ENCODE measurements at regions not wholly inside any gene's neighbourhood (a gene's known extent, or its start where the extent isn't known, plus 50 kb on each side); places are given as distances from the start of the nearest gene placed in this dataset.
"Not testable (repeated sequence)": the region's sequence is repeated elsewhere in the genome, so short reads cannot be mapped to it uniquely, and the experiment has no call there.

DNA sequence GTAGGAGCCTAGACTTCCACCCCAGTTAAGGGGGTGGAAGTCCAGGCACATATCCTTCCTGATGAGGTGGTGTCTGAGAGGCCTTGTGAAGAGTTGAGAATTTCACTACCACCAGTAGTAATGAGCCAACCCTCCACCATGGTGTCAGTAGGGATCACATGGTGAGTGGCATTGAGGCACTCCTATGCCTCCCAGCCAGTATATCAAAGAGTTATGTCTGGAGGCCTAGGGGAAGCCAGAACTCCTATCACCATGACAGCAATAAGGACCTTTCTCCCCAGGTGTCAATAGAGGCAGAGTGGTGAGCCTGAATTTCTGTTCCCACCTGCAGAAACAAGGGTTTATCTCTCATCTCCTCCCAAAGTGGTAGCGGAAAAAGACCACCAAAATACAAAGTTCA is 106.6 kb upstream of the ADTRP start:
- no peak for DNase-seq

DNA sequence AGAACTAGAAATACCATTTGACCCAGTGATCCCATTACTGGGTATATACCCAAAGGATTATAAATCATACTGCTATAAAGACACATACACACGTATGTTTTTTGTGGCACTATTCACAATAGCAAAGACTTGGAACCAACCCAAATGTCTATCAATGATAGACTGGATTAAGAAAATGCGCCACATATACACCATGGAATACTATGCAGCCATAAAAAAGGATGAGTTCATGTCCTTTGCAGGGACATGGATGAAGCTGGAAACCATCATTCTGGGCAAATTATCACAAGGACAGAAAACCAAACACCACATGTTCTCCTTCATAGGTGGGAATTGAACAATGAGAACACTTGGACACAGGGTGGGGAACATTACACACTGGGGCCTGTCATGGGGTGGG is 104.9 kb upstream of the ADTRP start:
- not testable (repeated sequence) for DNase-seq

DNA sequence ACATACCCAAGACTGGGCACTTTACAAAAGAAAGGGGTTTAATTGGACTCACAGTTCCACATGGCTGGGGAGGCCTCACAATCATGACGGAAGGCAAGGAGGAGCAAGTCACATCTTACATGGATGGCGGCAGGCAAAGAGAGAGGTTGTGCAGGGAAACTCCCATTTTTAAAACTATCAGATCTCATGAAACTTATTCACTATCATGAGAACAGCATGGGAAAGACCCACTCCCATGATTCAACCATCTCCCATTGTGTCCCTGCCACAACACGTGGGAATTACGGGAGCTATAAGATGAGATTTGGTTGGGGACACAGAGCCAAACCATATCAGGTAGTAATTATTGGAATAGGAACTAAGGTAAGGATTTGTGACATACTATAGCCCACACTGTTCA is 101.6 kb upstream of the ADTRP start:
- DNase-seq = not testable (repeated sequence)

DNA sequence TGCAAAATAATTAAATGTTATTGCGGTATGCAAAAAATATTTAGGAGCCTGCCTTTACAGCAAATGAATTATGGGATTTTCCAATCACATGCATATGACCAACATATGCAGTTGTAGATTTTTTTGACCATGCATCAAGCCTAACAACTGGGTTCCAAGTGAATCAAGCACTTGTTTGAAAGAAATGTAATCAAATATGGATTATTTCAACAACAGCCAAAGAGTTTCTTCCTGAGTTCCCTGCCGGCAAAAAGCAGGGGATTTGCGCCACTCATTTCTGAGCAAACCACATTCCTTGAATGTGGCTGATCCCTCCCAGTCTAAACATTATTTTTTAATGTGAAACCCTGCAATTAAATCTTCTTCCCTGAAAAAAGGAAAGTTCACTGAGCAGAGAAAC is 100.1 kb upstream of the ADTRP start:
- no peak for DNase-seq

DNA sequence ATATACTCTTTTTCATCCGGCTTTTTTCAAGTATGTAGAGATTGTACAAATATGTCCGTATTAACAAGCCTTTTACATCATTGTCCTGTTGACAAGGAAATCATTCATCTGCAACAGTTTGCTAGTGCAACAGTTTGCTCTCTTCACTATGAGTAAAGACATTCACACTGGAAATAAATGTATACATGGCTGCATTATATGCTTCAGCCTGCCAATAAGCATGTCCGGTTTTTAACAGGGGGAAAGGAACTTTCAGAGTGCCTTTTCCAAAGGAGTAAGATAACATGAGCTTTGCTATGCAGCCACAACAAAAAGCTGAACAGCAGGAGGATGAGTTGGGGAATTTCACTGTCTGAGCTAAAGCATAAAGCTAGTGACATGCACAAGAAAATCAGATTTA is 99.4 kb upstream of the ADTRP start:
- DNase-seq = no peak

DNA sequence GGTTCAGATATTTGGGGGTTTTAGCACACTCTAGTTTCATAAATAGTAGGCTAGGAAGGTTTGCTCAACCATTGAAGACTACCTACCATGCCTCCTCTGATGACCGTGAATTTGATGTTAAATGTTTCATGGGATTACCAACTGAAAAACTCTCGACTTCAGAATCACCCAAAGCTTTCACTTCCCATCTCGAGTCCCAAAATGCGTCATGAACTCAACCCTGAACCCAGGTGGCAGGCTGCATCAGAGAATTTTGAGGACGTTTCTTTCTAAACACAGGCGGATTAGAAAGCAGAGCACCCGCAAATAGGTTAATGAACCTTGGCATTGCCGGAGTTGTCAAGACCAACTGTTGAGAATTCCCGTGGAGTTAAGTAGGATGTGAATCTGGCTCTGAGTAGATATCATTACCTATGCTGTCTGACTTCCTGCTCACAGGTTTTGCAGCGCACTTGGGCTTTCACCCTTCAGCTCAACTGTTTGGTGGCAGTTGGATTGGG is 98.4 kb upstream of the ADTRP start:
- no peak for DNase-seq

DNA sequence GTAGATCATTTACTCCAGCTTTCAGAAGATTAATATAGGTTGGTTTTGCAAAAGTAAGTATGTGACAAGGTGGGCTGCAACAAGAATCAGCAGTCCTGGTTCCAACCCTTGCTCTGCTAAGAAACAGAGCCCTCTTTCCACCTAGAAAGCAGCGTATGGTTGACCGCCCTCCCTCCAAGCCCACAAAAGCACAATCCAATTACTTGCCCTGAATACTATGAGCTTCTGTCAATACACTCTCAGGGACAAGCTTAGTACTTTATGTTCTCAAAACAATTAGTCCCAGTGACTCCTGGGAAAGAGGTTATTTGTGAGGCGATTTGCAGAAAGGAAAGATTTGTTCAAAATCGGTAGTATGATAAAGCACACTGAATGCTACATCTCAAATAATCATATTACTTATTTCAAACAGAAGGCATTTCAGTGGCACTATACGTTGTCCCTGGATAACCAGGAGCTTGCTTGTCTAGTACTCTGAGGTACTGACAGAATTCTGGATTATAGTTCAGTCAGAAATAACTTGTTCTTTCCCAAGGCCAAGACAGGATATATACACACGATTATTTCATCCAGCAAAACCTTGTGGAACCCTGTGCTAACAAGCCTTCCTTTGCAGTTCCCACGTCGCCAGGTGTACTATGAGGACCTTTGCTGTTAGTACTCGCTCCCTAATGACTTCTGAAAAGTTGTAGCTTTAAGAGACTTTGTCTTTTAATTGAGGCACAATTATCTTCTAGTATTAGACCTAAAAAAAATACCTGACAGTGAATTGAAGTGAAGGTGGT is 96.9 kb upstream of the ADTRP start:
- DNase-seq = no peak

DNA sequence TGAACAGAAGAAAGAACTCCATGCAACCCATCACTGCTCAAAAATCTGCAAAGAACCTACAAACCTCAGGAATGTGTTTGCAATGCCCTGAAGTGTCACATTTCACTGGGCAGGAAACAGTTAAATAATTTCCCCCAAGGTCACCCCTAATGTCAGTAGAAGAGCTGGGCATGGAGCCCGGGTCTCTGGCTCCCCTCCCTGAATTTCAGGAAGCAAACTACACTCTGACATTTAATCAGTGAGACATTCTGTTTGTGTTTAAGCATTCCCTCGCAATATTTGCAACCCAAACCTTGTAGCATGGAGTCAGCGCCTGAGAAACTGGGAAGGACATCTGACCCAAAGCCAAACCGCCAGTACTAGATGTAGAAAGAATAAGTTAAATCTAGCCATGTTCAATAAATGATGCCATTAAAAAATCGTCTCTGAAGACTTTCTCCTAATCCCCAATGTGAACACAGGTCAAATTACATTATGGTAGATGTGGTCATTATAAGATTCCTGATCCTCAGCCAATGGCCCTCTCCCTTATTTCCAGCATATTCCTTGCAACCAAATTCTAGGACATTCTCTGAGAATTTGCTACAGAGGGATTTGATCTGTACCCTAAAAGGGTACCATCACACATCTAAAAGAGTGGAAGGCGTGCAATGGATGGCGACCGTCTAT is 91.2 kb upstream of the ADTRP start:
- no peak for DNase-seq

DNA sequence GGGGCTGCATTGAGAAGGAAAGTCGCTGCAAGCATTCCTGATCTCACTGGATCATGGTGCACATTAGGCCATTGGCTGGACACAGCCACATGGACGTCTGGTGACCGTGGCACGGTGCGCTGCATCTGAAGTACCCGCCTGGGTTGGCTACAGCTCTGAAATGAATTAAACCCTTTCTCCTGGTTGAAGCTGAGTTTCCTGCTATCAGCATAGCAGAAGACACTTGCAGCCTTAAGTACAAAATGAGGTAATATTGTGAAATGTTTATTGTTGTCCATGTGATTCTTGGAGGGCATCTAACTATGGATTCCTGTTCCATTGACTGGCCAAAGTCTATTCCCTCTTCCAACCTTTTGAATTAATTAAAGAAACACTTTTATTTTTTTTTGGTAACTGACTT is 89.8 kb upstream of the ADTRP start:
- DNase-seq = no peak

DNA sequence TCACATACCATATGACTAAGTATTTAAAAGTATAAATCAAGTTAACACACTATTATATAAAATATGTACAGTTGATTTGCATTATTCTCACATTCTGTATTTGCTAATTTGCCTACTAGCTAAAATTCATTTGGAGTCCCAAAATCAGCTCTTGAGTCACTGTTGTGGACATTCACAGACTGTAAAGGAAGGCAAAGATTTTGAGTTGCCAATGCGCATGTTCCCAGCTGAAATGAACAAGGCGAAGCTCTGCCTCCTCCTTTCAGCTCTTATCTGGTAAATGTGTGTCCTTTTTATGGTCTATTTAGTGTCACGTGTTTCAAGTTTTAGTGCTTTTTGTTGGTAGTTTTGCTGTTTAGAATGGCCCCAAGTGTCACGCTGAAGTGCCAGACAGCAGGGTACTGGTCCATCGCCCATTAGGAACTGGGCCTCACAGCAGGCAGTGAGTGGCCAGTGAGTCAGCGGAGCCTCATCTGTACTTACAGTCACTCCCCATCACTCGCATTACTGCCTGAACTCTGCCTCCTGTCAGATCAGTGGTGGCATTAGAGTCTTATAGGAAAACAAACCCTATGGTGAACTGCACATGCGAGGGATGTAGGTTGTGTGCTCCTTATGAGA is 87.2 kb upstream of the ADTRP start:
- DNase-seq = no peak

DNA sequence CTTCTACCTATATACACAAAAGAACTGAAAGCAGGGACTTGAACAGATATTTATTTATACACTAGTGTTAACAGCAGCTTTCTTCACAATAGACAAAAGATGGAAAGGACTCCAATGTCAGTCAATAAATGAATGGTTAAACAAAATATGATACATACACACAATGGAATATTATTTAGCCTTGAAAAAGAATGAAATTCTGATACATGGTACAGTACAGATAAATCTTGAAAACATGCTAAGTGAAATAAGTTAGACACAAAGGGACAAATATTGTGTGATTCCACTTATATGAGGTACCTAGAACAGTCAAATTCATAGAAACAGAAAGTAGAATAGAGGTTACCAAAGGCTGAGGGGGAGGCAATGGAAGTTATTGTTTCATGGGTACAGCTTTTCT is 79.8 kb upstream of the ADTRP start:
- no peak for DNase-seq

DNA sequence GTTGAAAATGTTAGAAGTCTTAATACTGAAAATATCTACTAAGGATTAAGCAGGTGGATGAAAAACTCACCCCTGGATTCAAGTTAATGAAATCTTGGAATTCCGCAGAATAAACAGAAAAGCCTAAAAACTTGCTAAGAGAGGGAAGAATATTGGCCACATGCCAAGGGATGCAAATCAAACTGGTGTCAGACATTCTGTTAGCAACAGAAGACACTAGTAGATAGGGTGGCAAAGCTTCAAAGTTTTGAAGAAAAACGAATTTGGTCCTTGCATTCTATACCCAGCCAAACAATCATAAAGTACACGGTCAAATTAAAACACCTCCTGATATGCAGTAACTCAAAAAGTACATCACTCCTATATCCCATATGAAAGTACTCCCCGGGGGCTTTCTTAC is 77.1 kb upstream of the ADTRP start:
- no peak for DNase-seq

DNA sequence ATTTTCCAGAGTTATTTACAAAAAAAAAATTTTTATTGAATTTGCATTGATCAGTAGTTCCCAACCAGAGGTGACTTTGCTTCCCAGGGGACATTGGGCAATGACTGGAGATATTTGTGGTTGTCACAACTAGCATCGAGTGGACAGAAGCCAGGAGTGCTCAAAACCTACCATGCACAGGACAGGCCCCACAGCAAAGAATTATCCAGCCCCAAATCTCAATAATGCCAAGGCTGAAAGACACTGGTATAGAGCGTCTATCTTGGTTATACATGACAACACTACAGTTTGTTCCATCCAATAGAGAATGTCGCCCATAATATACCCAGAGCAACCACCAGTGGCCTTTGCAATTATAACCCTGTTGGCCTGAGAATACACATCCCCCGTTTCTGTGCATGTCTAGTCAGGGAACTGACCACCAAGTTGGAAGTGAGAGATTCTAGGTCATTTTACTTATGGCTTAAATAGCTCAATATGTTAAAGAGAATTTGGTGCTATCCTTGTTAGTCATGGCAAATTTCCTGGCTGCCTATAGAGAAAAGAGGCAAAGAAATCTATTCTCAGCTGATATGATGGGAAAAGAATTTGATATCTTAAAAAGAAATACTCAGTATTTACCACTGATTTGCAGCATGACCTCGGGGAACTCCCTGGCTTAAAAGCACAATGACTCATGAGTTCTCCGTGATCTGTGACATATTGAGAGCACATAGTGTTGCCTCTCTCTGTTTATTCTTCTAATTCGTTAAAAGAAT is 76.0 kb upstream of the ADTRP start:
- DNase-seq = no peak

DNA sequence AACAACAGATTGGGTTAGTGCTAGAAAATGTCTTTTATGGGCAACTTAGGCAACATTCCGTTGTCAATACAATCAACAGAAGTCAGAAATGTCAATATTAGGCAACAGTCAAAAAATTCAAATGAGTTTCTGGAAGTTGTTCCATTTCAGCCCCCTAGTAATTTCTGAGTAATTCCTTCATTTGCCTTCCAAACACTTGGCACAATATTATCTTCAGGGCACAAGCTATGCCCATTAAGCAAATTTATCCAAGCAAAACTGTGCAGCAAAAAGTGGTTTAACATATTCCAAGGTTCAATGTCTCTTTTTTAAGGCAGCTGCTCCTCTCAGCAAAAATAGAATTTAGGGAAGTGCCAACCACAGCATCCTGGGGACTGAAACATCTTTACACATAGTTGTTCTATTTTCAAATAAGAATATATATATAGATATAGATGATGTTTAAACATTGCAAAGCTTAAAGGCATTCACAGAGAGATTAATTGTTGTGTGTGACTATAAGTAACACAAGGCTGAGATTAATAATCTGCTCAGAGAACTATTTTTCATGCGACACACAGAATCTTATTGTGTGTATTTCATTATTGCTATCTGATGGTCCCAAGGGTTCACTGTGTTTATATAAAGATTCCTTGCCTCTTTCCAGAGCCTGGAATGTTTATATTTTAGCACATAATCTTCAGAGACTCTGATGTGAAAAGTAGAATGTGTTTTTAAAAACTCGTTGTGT is 75.2 kb upstream of the ADTRP start:
- DNase-seq = no peak

DNA sequence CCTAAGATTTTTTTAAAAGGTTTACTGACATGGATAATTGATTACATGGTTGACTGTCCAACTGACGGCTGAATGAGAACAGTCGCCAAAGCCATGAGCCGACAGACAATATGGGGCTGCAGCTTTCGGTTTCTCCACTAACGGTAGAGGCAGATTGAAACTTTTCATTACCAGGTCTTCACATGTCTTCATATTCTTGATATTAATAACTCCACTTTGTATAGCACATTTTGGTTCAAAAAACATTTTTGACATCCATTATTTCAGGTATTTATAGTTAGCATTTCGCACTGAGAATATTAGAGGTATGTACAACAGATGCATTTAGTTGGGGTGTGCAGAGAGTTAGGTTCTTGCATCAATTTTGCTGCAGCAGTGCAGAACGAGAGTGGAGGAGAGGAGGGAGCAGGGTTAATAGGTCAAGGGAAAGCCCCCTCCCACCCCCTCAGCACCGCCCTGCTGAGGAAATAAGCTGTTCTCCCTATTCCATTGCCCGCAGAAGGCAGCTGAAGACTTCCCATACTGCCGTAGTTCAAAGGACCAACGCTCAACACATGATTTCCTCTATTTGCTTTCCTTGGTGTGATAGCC is 73.6 kb upstream of the ADTRP start:
- DNase-seq = no peak

DNA sequence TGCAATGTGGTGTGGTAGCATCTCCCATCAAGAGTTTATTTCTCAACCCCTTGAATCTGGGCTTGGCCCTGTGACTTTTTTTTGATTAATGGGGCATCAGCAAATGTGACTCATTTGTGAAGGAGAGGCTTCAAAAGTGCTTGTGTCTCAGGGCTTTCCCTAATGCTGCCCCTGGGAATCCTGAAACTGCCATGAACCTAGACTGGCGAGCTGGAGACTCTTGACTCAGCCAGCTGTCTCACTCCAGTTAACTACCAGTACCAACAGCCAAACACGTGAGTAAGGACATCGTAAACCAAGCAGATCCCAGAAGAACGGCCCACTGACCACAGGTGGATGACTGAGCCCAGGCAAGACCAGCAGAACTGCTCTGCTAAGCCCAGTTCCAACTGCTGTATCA is 72.8 kb upstream of the ADTRP start:
- DNase-seq = no peak

DNA sequence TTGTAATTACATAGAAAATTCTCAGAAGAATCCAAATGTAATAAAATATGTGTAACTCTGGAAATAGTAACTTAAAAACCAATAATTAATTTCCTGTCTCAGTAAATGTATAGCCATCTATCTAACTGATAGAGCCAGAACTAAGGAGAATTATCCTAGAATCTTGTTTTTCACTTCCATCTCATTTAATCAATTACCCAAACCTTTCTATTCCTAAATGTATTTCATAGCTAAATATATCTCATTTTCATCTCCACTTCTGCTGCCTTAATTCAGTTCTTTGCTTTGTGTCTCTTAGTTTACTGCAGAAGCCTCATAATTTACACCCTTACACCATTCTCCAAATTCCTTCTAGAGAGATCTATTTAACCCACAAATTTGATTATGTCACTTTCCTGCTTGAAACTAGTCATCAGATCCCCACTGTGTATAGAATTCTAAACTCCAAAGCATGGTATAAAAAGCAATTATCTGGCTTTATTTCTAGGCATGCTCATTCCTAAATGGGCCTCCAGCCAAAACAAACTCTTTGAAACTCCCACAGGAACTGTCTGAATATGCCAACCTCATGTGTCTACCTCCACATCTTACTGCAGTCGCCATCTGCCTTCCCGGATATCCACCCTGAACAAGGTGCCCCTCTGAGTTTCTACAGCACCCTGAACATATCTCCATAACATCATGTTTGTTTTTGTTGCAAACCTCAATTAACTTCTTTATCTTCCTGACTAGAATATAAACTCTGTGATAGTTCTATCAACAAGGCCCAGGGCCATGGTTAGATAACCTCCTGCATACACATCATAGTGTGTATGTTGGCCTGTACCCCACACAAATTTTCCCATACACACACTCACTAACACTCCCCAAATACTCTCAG is 70.5 kb upstream of the ADTRP start:
- no peak for DNase-seq

DNA sequence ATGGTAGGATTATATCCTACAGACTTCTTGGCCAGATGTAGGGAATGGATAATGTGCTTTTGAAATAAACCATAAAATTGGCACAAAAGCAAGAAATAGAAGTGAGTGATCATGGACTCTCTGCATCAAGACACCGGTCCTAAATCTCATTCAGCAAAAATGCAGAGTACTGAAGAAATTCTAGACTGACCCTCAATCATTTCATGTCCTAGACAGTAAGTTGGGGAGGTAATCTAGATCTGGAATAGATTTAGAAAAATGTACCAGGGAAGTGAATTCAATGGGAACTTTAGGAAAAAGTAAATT is 69.7 kb upstream of the ADTRP start:
- no peak for DNase-seq

DNA sequence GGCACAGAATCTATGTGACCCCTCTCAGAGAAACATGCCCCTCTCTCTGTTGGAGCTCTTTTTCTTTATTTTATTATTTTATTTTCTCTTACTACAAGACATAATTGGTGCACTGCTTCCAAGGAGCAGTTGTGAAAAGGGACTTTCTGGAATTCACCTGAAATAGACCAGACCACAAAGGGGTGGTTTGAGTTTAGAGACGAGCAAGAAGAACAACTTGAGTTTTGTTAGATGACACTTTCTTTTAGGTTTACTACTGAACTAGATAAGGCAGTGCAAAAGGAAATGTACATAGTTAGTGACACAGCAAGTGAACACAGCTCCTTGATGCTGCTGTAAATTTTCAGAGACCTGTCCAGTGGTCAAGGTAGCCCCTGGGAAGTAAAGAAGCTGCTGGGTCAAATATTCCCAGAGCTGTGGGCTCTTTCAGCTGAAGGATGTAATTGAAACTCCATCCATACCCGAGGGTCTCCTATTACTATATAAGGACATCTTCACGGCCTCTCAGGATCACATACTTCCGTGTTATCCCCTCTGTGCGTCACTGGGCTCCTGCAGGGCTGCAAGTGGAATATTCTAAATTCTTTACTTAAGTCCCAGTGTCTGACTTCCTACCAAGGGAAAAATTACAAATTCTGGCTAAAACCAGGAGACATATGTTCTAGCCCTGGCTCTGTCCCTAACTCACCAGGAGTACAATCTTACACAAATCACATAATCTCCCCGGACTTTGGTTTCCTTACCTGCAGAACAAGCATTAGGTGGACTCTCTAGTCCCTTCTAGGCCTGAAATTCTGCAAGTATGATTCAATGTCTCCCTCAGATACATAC is 69.1 kb upstream of the ADTRP start:
- no peak for DNase-seq

DNA sequence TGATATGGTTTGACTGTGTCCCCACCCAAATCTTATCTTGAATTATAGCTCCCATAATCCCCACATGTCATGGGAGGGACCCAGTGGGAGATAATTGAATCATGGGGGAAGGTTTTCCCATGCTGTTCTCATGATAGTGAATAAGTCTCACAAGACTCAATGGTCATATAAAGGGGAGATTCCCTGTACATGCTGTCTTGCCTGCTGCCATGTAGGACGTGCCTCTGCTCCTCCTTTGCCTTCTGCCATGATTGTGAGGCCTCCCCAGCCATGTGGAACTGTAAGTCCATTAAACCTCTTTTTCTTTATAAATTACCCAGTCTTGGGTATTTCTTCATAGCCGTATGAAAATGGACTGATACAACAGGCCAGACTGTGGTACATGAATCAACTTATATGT is 68.5 kb upstream of the ADTRP start:
- not testable (repeated sequence) for DNase-seq
